ENCODE measurements at regions not wholly inside any gene's neighbourhood (a gene's known extent, or its start where the extent isn't known, plus 50 kb on each side); places are given as distances from the start of the nearest gene placed in this dataset.

DNA sequence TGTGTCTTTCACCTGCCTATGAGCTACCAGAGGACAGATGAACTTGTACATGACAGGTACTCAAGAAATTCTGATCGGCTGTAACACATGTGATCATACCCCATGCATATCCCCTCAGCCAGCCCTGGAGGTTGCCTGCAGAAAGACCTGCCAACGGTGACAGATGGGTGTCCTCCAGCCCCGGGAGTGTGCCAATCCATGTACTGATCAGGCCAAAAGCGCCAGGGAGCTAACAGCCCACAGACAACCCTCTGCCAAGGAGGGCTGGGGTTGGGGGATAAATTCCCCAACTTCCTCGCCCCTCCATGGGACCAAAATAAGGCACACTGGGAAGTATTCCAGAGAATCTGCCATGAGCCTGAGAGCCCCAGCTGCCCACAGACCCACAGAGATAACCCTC, 189.4 kb downstream of the CCT6B start:
- TF ChIP-seq, protein P1, sequence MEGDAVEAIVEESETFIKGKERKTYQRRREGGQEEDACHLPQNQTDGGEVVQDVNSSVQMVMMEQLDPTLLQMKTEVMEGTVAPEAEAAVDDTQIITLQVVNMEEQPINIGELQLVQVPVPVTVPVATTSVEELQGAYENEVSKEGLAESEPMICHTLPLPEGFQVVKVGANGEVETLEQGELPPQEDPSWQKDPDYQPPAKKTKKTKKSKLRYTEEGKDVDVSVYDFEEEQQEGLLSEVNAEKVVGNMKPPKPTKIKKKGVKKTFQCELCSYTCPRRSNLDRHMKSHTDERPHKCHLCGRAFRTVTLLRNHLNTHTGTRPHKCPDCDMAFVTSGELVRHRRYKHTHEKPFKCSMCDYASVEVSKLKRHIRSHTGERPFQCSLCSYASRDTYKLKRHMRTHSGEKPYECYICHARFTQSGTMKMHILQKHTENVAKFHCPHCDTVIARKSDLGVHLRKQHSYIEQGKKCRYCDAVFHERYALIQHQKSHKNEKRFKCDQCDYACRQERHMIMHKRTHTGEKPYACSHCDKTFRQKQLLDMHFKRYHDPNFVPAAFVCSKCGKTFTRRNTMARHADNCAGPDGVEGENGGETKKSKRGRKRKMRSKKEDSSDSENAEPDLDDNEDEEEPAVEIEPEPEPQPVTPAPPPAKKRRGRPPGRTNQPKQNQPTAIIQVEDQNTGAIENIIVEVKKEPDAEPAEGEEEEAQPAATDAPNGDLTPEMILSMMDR (conservative IDR thresholded peaks at IDR 0.05 in 1 of 2, IDR thresholded peaks at IDR 0.05 in 1 of 2; ENCODE audit: extremely low read depth in 1 of 2, insufficient read depth in 1 of 2, low read depth in 1 of 2, low read length in 2 of 2), result no peak
- TF ChIP-seq EZH2 (IDR thresholded peaks at IDR 0.05; ENCODE audit: borderline replicate concordance, low read length), result no peak

All from mammary epithelial cell (primary cell).